ENCODE measurements at regions not wholly inside any gene's neighbourhood (a gene's known extent, or its start where the extent isn't known, plus 50 kb on each side); places are given as distances from the start of the nearest gene placed in this dataset.

DNA sequence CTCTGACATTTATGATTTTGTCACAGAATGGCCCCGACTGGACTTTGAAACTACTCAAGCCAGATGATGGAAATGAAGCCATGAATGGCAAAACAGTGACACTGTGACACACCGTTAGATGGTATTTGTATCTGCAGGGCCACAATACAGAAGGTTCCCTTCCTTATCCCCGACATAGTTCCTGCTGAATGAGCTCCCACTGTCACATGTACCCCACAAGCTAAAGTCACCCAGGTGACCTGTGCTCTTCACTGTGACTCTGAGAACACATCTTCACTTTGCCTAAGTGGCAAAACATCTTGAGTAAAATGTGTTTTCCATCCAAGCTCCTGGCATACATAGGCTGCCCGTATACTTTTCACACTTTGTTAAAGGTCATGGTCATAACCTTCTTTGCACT, 89.5 kb downstream of the LSM5 start:
- intact Hi-C loops (cut with micrococcal nuclease; ENCODE audit: unreplicated experiment): no loop called here
- ChIA-PET CTCF (no interaction called here), POLR2A (ENCODE audit: unreplicated experiment) (no interaction called here)
- no peaks in the 10 kb centered on the region for H3K79me2 ChIP-seq (ENCODE audit: low read depth)
- H3K4me2 ChIP-seq: no peak overlapping the region
- no peak for DNase-seq
- no peaks in the 10 kb centered on the region for H3K9me3 ChIP-seq (ENCODE audit: insufficient read depth, low read depth)
- no peaks in the 10 kb centered on the region for H3K36me3 ChIP-seq (ENCODE audit: low read depth)
- 0 out of 2 replicates have a peak, but pooled peaks cover 3% of the 10 kb centered on the region for H3K9me2 ChIP-seq (ENCODE audit: insufficient read depth)
- no peak overlapping the region for H2AFZ ChIP-seq
- H3K27me3 ChIP-seq (ENCODE audit: insufficient read depth, low read depth): peaks cover 55% of the 10 kb centered on the region
- BruUV-seq (replicated peaks): no TSS peak
- no peaks in the 10 kb centered on the region for H3F3A ChIP-seq (ENCODE audit: insufficient read depth, low read depth)
- H4K20me1 ChIP-seq (ENCODE audit: insufficient read depth): no peaks in the 10 kb centered on the region
- H3K4me1 ChIP-seq (replicated peaks; ENCODE audit: insufficient read depth): no peaks in the 10 kb centered on the region
- no peak overlapping the region for H3K4me3 ChIP-seq
- TF ChIP-seq, protein P1, sequence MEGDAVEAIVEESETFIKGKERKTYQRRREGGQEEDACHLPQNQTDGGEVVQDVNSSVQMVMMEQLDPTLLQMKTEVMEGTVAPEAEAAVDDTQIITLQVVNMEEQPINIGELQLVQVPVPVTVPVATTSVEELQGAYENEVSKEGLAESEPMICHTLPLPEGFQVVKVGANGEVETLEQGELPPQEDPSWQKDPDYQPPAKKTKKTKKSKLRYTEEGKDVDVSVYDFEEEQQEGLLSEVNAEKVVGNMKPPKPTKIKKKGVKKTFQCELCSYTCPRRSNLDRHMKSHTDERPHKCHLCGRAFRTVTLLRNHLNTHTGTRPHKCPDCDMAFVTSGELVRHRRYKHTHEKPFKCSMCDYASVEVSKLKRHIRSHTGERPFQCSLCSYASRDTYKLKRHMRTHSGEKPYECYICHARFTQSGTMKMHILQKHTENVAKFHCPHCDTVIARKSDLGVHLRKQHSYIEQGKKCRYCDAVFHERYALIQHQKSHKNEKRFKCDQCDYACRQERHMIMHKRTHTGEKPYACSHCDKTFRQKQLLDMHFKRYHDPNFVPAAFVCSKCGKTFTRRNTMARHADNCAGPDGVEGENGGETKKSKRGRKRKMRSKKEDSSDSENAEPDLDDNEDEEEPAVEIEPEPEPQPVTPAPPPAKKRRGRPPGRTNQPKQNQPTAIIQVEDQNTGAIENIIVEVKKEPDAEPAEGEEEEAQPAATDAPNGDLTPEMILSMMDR (conservative IDR thresholded peaks at IDR 0.05): no peak
- TF ChIP-seq EZH2 (IDR thresholded peaks at IDR 0.05; ENCODE audit: low read depth): no peak
- no peak overlapping the region for H3K27ac ChIP-seq

DNA sequence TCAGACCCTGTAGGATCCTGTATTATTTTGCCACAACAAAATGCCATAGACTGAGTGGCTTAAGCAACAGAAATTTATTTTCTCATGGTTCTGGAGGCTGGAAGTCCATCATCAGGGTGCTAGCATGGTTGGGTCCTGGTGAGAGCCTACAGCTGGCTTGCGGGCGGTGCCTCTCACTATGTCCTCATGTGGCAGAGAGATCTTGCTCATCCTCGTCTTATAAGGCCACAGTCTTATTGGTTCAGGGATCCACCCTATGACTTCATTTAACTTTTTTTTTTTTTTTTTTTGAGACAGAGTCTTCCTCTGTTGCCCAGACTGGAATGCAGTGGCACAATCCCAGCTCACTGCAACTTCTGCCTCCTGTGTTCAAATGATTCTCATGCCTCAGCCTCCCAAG, 90.9 kb downstream of the LSM5 start:
- H3K27me3 ChIP-seq (ENCODE audit: insufficient read depth, low read depth): peaks cover 55% of the 10 kb centered on the region
- TF ChIP-seq, protein P1 (conservative IDR thresholded peaks at IDR 0.05): no peak
- TF ChIP-seq EZH2 (IDR thresholded peaks at IDR 0.05; ENCODE audit: low read depth): no peak
- ChIA-PET CTCF (no interaction called here), POLR2A (ENCODE audit: unreplicated experiment) (no interaction called here)
- H3K79me2 ChIP-seq (ENCODE audit: low read depth): no peaks in the 10 kb centered on the region
- H3K9me3 ChIP-seq (ENCODE audit: insufficient read depth, low read depth): no peaks in the 10 kb centered on the region
- no peaks in the 10 kb centered on the region for H3K36me3 ChIP-seq (ENCODE audit: low read depth)
- 0 out of 2 replicates have a peak, but pooled peaks cover 3% of the 10 kb centered on the region for H3K9me2 ChIP-seq (ENCODE audit: insufficient read depth)
- no peak overlapping the region for H3K4me2 ChIP-seq
- no peaks in the 10 kb centered on the region for H4K20me1 ChIP-seq (ENCODE audit: insufficient read depth)
- DNase-seq: no peak
- no peak overlapping the region for H3K27ac ChIP-seq
- no peak overlapping the region for H3K4me3 ChIP-seq
- intact Hi-C loops (cut with micrococcal nuclease; ENCODE audit: unreplicated experiment): no loop called here
- BruUV-seq (replicated peaks): no TSS peak
- H3K4me1 ChIP-seq (replicated peaks; ENCODE audit: insufficient read depth): no peaks in the 10 kb centered on the region
- no peak overlapping the region for H2AFZ ChIP-seq
- no peaks in the 10 kb centered on the region for H3F3A ChIP-seq (ENCODE audit: insufficient read depth, low read depth)

DNA sequence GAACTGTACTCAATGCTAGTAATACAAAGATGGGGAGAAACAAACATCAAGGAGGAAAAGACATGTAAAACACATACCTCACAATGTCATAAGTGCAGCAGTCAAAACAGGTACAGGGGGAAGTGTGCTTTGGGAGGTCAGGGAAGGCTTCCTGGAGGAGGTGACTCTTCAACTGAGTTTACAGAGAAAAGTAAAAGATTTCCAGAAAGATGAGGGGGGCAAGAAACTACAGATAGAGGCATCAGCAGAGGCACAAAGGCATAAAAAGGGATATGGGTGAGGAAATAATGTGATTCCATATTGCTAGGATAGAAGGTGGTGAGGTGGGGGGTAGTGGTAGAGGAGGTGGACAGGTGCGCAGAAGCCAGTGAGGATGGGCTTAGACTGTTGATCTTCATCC, 95.0 kb downstream of the LSM5 start:
- Histone ChIP-seq H3K36me3 (ENCODE audit: low read depth) (no peaks in the 10 kb centered on the region), H3K4me3 (no peak overlapping the region), H3K27me3 (ENCODE audit: insufficient read depth, low read depth) (peaks cover 22% of the 10 kb centered on the region), H3K79me2 (ENCODE audit: low read depth) (no peaks in the 10 kb centered on the region), H3K4me1 (replicated peaks; ENCODE audit: insufficient read depth) (no peaks in the 10 kb centered on the region), H3K9me3 (ENCODE audit: insufficient read depth, low read depth) (no peaks in the 10 kb centered on the region), H3K4me2 (no peak overlapping the region), H3F3A (ENCODE audit: insufficient read depth, low read depth) (no peaks in the 10 kb centered on the region), H2AFZ (no peak overlapping the region), H4K20me1 (ENCODE audit: insufficient read depth) (no peaks in the 10 kb centered on the region), H3K27ac (no peak overlapping the region), H3K9me2 (ENCODE audit: insufficient read depth) (0 out of 2 replicates have a peak, but pooled peaks cover 2% of the 10 kb centered on the region)
- POLR2A ChIA-PET (ENCODE audit: unreplicated experiment): no interaction called here
- no TSS peak for BruUV-seq (replicated peaks)
- intact Hi-C loops (cut with micrococcal nuclease; ENCODE audit: unreplicated experiment): no loop called here
- CTCF ChIA-PET: no interaction called here
- no peak for DNase-seq
- no peak for TF ChIP-seq EZH2 (IDR thresholded peaks at IDR 0.05; ENCODE audit: low read depth)
- TF ChIP-seq, protein P1 (conservative IDR thresholded peaks at IDR 0.05): no peak
